GDM1 (cell line): ENCODE measurements at regions not wholly inside any gene's neighbourhood (a gene's known extent, or its start where the extent isn't known, plus 50 kb on each side); places are given as distances from the start of the nearest gene placed in this dataset.
"Not testable (repeated sequence)": the region's sequence is repeated elsewhere in the genome, so short reads cannot be mapped to it uniquely, and the experiment has no call there.

Experiments
- DNase-seq: peaks from one replicate; lab custom pipeline; 2025; lab: John Stamatoyannopoulos, UW

GRCh38 chr9:85204176-85204575 lies 534.6 kb downstream of the NTRK2 start:
- no peak for DNase-seq

DNA sequence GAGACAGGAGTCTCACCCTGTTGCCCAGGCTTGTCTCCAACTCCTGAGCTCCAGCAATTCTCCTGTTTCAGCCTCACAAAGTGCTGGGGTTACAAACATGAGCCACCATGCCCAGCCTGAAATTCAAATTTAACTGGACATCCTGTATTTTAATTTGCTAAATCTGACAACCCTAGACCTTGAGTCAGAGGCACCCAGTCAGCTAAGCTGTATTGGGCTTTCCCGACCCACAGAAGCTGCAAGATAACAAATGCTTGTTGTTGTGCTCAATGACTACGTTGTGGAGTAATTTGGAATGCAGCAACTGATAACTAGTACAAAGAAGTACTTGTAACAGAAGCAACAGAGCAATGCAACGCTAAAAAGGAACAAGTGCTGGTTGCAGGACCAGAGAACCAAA lies 533.1 kb downstream of the NTRK2 start:
- no peak for DNase-seq

DNA sequence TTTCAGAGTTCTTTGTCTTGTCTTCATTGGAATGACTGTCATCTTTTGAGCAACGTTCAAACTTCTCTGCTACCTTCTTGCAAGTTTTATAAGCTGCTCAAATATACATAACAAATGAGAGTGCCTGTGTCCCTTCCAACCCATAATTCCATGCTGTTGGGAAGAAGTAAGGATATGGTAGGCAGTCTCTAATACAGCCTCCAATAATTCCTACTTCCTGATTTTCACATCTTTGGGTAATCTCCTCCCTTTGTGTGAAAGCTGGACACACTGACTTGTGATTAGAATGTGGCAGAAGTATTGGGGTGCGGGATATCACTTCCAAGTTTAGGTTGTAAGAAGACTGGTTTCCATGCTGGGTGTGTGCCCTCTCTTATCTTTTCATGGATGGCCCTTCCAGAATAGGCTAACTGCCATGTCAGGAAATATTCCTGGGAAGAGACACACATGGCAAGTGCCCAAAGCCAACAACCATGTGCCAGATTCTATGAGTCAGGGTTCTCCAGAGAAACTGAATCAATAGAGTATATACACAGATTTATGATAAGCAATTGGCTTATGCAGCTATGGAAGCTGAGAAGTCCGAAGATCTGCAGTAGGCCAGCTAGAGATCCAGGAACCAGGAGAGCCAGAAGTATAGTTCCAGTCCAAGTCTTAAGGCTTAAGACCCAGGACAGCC lies 531.3 kb downstream of the NTRK2 start:
- no peak for DNase-seq

GRCh38 chr9:85199866-85200495 lies 530.5 kb downstream of the NTRK2 start:
- no peak for DNase-seq

GRCh38 chr9:85192750-85193149 lies 523.2 kb downstream of the NTRK2 start:
- no peak for DNase-seq

GRCh38 chr9:85186218-85186585 lies 516.7 kb downstream of the NTRK2 start:
- no peak for DNase-seq

DNA sequence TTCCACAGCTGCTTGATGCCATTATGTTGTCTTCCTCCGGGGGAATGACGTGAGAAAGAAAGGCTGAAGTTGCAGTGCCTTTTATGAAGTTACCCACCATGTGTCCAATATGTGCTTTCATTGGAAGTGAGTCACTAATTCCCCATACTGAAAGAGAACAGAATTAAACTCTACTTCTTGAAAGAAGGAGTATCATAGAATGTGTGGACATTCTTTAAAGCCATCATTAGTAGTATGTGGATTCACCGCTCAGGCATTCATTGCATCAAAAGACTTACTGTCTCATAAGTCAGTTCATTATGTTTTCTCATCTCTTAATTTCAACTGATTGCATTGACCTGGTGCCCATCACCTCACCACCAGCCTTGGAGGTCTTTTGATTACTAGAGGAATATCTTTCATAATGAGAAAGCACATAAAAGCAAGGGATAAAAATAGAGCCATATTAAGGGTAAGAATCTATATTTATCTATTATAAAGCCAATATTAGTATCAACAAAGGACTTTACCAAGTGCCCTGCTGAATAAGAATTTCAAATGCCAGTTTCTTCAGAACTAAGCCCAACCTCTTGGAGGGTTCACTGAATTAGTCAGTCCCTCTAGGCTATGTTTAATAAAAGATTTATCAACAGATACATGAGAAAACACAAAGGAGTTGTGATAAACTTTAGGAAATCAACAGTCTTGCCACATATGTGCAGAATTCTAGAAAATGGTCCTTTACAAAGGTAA lies 516.1 kb downstream of the NTRK2 start:
- DNase-seq, result no peak

- no peak for DNase-seq
These were observed 512.9 kb downstream of the NTRK2 start for GRCh38 chr9:85182383-85182782.

DNA sequence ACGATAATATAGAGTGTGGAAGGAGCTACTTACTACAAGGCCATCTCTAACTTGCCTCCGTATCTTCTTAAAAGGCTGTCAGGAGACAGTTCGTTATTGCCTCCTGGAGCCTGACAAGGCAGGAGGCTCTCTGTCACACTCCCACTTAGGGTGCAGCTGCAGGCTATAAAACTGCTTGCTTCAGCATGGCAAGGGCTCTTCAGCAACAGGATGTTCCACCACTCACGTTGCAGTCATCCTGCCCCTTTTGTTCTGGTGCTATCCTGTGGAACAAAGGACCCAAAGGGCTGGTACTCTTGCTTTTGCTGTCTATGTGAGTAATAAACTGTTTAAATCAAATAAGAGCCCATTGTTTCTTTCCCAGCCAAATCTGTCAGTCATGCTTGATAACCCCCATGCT lies 508.9 kb downstream of the NTRK2 start:
- DNase-seq, result no peak

GRCh38 chr9:85173967-85174366 lies 504.4 kb downstream of the NTRK2 start:
- no peak for DNase-seq

- DNase-seq, result no peak
These were observed 502.8 kb downstream of the NTRK2 start for GRCh38 chr9:85172001-85172978.

GRCh38 chr9:85171163-85171562 lies 501.6 kb downstream of the NTRK2 start:
- DNase-seq, result no peak

DNA sequence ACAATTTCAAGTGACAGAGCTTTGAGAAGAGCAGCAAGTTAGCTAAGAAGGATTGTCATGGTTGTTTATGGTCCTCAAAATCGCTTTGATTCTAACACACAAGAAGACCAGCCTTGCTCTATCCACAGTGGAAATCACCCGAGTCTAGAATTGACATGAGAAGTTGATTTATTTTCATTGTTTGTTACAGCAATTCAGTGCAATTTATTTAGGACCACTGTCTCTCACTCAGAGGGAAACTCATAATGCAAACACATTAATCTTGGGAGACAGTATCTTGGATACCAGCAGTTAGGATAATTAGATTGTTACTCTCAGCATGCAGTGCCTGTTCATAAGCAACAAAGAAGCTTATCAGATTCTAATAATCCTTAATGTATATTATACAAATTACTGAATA lies 498.9 kb downstream of the NTRK2 start:
- no peak for DNase-seq

- DNase-seq, result no peak
These were observed 497.6 kb downstream of the NTRK2 start for GRCh38 chr9:85167146-85167545.

DNA sequence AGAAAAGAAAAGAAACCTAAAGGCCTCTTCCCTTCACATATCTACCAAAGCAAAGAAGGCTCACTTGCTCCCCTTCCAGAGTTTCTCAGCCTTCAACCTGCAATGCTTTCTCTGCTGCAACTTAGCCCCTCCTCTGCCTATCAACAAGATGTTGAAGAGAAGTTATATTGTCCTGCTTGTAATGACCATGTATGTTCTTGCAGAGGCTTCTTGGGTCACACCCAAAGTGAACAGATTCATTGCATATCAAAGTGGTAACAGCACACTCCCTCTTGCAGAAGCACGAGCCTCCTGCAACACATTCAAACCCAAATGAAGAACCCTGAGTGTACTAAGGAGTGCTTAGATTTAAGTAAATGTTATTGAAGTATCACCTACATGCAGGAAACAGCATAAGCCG lies 494.3 kb downstream of the NTRK2 start:
- no peak for DNase-seq

GRCh38 chr9:85163415-85163814 lies 493.9 kb downstream of the NTRK2 start:
- DNase-seq, result no peak

- no peak for DNase-seq
These were observed 493.3 kb downstream of the NTRK2 start for GRCh38 chr9:85162822-85163221.

GRCh38 chr9:85160944-85161343 lies 491.4 kb downstream of the NTRK2 start:
- DNase-seq, result not testable (repeated sequence)

- no peak for DNase-seq
These were observed 489.0 kb downstream of the NTRK2 start for GRCh38 chr9:85158512-85158911.

DNA sequence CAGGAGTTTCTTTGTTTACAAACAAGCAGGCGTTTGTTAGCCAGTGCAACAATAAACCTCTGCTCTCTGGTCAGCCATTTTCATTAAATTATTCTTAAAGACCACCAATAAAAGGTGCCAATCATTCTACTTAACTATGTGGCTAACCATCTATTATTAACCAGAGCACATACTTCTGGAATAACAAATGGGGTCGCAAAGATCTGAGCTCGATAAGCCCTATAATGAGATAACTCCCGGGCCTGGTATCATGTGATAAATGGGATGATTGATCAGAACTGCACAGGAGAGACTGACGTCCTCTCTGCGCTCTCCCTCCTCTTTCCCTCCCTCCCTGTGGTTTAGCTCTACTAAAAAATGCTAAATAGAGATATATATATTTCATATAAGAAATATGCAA lies 488.2 kb downstream of the NTRK2 start:
- no peak for DNase-seq

GRCh38 chr9:85156652-85157051 lies 487.1 kb downstream of the NTRK2 start:
- no peak for DNase-seq

- DNase-seq, result no peak
These were observed 485.8 kb downstream of the NTRK2 start for GRCh38 chr9:85155352-85155751.
